Endothelial cell of umbilical vein (primary cell): ENCODE measurements at regions not wholly inside any gene's neighbourhood (a gene's known extent, or its start where the extent isn't known, plus 50 kb on each side); places are given as distances from the start of the nearest gene placed in this dataset.

ENCODE experiments used
- BruUV-seq: library from RNA; stranded (reverse); fragments of 400-500 nt; replicated peaks from 2 replicates; lab custom pipeline; 2021; lab: Mats Ljungman, UMichigan
- CTCF ChIA-PET: fragments of 300-600, 350-600 bp; sonication (Branson Sonifier 250); formaldehyde crosslinking; loops from one replicate; lab custom pipeline; 2021; ENCODE audit warnings: antibody characterized with exemption, inconsistent platforms; lab: Charles Lee
- POLR2A ChIA-PET: fragments of 300-600, 350-600 bp; sonication (Branson Sonifier 250); formaldehyde crosslinking; loops from one replicate; lab custom pipeline; 2021; ENCODE audit warnings: antibody characterized with exemption, inconsistent platforms; lab: Charles Lee
- DNase-seq: peaks from one replicate; pipeline ENCODE4 v3.0.0-alpha.2; 2011; ENCODE audit warnings: low read depth, low spot score
- FAIRE-seq: peaks from 2 replicates; lab custom pipeline; 2011; peaks lifted over from hg19 to GRCh38; lab: Jason Lieb, UNC
- H2AFZ ChIP-seq: 2 replicates; pipeline ENCODE4 v1.6.0; 2012; ENCODE audit warnings: low read depth, low read length, control low read depth, inconsistent platforms
- H3K27ac ChIP-seq: 2 replicates; pipeline ENCODE4 v1.5.1; 2011; ENCODE audit warnings: low read depth, mild to moderate bottlenecking, control low read depth, low read length, moderate library complexity; ENCODE audit not compliant: insufficient read depth
- H3K27me3 ChIP-seq, 2 experiments: 2 replicates each; pipeline versions ENCODE4 v1.6.0 to v1.6.1; 2011; ENCODE audit warnings: low read length in 2 of 2, mixed read lengths in 1 of 2; ENCODE audit not compliant: control insufficient read depth in 2 of 2, insufficient read depth in 2 of 2
- H3K36me3 ChIP-seq, 2 experiments: 2 replicates in 1 of 2; 3 replicates in 1 of 2; pipeline ENCODE4 v1.5.1; 2011; ENCODE audit warnings: low read length in 2 of 2, mild to moderate bottlenecking in 1 of 2, moderate library complexity in 1 of 2; ENCODE audit not compliant: control insufficient read depth in 2 of 2, insufficient read depth in 2 of 2; ENCODE audit errors: extremely low read depth in 1 of 2
- H3K4me1 ChIP-seq: 3 replicates; pipeline ENCODE4 v1.5.1; 2011; ENCODE audit warnings: mild to moderate bottlenecking, low read length; ENCODE audit not compliant: control insufficient read depth, insufficient read depth; ENCODE audit errors: extremely low read depth
- H3K4me2 ChIP-seq: 2 replicates; pipeline ENCODE4 v1.6.1; 2011; ENCODE audit warnings: low read length, control low read depth, mixed read lengths; ENCODE audit not compliant: insufficient read depth
- H3K4me3 ChIP-seq, 3 experiments: fragments of 200-600 bp in 1 of 3; sonication (generic), shearing (Covaris generic) in 1 of 3; replicated peaks in 1 of 3; 2 replicates each; pipeline ENCODE4 v1.5.1; 2011 to 2016; ENCODE audit warnings: control low read depth in 3 of 3, low read length in 3 of 3, mild to moderate bottlenecking in 2 of 3, inconsistent platforms in 1 of 3, low read depth in 1 of 3, moderate library complexity in 1 of 3; ENCODE audit not compliant: insufficient read depth in 1 of 3
- H3K79me2 ChIP-seq: 2 replicates; pipeline ENCODE4 v1.6.0; 2012; ENCODE audit warnings: low read length, inconsistent platforms; ENCODE audit not compliant: control insufficient read depth, insufficient read depth
- H3K9ac ChIP-seq: replicated peaks from 2 replicates; pipeline ENCODE3; 2011; ENCODE audit warnings: low read length, control low read depth; ENCODE audit not compliant: insufficient read depth; ENCODE audit errors: extremely low read depth
- H3K9me1 ChIP-seq: replicated peaks from 3 replicates; pipeline ENCODE4 v1.6.0; 2011; ENCODE audit warnings: mild to moderate bottlenecking, low read length; ENCODE audit not compliant: control insufficient read depth, insufficient read depth; ENCODE audit errors: extremely low read depth
- H3K9me3 ChIP-seq: replicated peaks from 2 replicates; pipeline ENCODE4 v1.5.1; 2012; ENCODE audit warnings: low read length, inconsistent platforms; ENCODE audit not compliant: control insufficient read depth, insufficient read depth
- H4K20me1 ChIP-seq: replicated peaks from 2 replicates; pipeline ENCODE3; 2011; ENCODE audit warnings: mild to moderate bottlenecking, low read length; ENCODE audit not compliant: control insufficient read depth, insufficient read depth; ENCODE audit errors: extremely low read depth
- CTCF ChIP-seq, 2 donors: IDR thresholded peaks; 1 replicate in 1 of 2; 2 replicates in 1 of 2; pipeline ENCODE4 v1.5.1; 2011; ENCODE audit warnings: low read length in 2 of 2, mild to moderate bottlenecking in 2 of 2, moderate library complexity in 2 of 2, control low read depth in 1 of 2, inconsistent platforms in 1 of 2, low read depth in 1 of 2; ENCODE audit not compliant: insufficient read depth in 1 of 2; ENCODE audit errors: extremely low read depth in 1 of 2
- EZH2 ChIP-seq: IDR thresholded peaks from 2 replicates; pipeline ENCODE4 v1.6.1; 2012; ENCODE audit warnings: borderline replicate concordance, low read depth, mild to moderate bottlenecking, moderate library complexity, low read length, inconsistent platforms; ENCODE audit not compliant: severe bottlenecking
- FOS ChIP-seq: IDR thresholded peaks from 2 replicates; pipeline ENCODE4 v1.6.1; 2011; ENCODE audit warnings: mild to moderate bottlenecking, low read length, moderate library complexity, borderline replicate concordance; ENCODE audit not compliant: insufficient read depth
- GATA2 ChIP-seq: IDR thresholded peaks from 2 replicates; pipeline ENCODE4 v1.7.0; 2011; ENCODE audit warnings: low read depth, mild to moderate bottlenecking, moderate library complexity, mixed read lengths, low read length; ENCODE audit not compliant: insufficient read length, insufficient read depth
- JUN ChIP-seq: IDR thresholded peaks from 2 replicates; pipeline ENCODE4 v1.6.1; 2011; ENCODE audit warnings: borderline replicate concordance, low read depth; ENCODE audit not compliant: insufficient read length, insufficient read depth
- MYC ChIP-seq: IDR thresholded peaks from one replicate; pipeline ENCODE4 v1.6.1; 2011; ENCODE audit warnings: mild to moderate bottlenecking, low read depth, low read length
- POLR2A ChIP-seq: IDR thresholded peaks from 2 replicates; pipeline ENCODE4 v1.6.1; 2012; ENCODE audit warnings: low read depth, mild to moderate bottlenecking, control low read depth, low read length
- POLR2AphosphoS5 ChIP-seq: IDR thresholded peaks from 2 replicates; pipeline ENCODE4 v1.6.1; 2012; ENCODE audit warnings: low read depth, mild to moderate bottlenecking, control low read depth, low read length, moderate library complexity; ENCODE audit not compliant: insufficient read depth
- dilution Hi-C: fragments of 300-500 bp; cut with MboI; formaldehyde crosslinking; loops from one replicate; pipeline ENCODE4 v1.15.0; 2019; ENCODE audit warnings: low sequenced_read_pairs; ENCODE audit not compliant: extremely low pct_ligation_motif_present
- intact Hi-C: fragments of 100-400 bp; cut with micrococcal nuclease; formaldehyde crosslinking; loops from one replicate; pipeline ENCODE4 v1.10.0; 2022
- TF ChIP-seq, protein P1 (sequence below): IDR thresholded peaks from 2 replicates; pipeline ENCODE4 v1.6.1; 2011; ENCODE audit not compliant: insufficient read depth, insufficient read length

GRCh38 chr7:9240001-9240400 lies 806.6 kb downstream of the NXPH1 start:
- DNase-seq (no peak), FAIRE-seq (no peak)
- no TSS peak for BruUV-seq
- TF ChIP-seq GATA2, result no peak
- TF ChIP-seq MYC, result no peak
- no peak for TF ChIP-seq JUN
- TF ChIP-seq POLR2AphosphoS5, result no peak
- TF ChIP-seq EZH2, result no peak
- no peak for TF ChIP-seq FOS
- TF ChIP-seq CTCF (IDR thresholded peaks at IDR 0.05; ENCODE audit: extremely low read depth in 1 of 2, insufficient read depth in 1 of 2, low read depth in 1 of 2, low read length in 2 of 2), result no peak
- no peak for TF ChIP-seq POLR2A
- TF ChIP-seq, protein P1, sequence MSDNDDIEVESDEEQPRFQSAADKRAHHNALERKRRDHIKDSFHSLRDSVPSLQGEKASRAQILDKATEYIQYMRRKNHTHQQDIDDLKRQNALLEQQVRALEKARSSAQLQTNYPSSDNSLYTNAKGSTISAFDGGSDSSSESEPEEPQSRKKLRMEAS, result no peak
- H3K9me1 ChIP-seq, result no peaks in the 10 kb centered on the region
- no peaks in the 10 kb centered on the region for H3K79me2 ChIP-seq
- H3K9ac ChIP-seq, result no peak overlapping the region
- H3K27ac ChIP-seq, result no peak overlapping the region
- no peaks in the 10 kb centered on the region for H3K27me3 ChIP-seq
- no peaks in the 10 kb centered on the region for H3K4me1 ChIP-seq
- ChIA-PET POLR2A (no interaction called here), CTCF (no interaction called here)
- no peaks in the 10 kb centered on the region for H4K20me1 ChIP-seq
- no peak overlapping the region for H2AFZ ChIP-seq
- no peak overlapping the region for H3K4me3 ChIP-seq
- no peak overlapping the region for H3K4me2 ChIP-seq
- dilution Hi-C loops, result no loop called here
- intact Hi-C loops, result no loop called here
- H3K9me3 ChIP-seq, result peaks cover 4% of the 10 kb centered on the region
- H3K36me3 ChIP-seq, result no peaks in the 10 kb centered on the region
